ENCODE measurements at regions not wholly inside any gene's neighbourhood (a gene's known extent, or its start where the extent isn't known, plus 50 kb on each side); places are given as distances from the start of the nearest gene placed in this dataset.

- TF ChIP-seq POLR2A (IDR thresholded peaks at IDR 0.05) (no peak), CTCF (IDR thresholded peaks at IDR 0.05) (no peak)
- Histone ChIP-seq H3K27ac (no peak overlapping the region), H3K36me3 (replicated peaks in 1 of 2) (no peaks in the 10 kb centered on the region), H3K4me1 (replicated peaks in 1 of 2) (no peaks in the 10 kb centered on the region), H3K27me3 (no peaks in the 10 kb centered on the region), H3K9me3 (replicated peaks in 1 of 3) (peaks cover 0 to 6% (median 0%) of the 10 kb centered on the region in 3 donors), H3K4me3 (no peak overlapping the region)
- intact Hi-C loops (cut with DNase I): no loop called here
- DNase-seq: no peak
- WGBS, 4 donors: 74 to 84% (median 77%) methylated on average over 3 of the region's 3 CpGs
These were observed 144.0 kb upstream of the PPP1R3A start for GRCh38 chr7:114062810-114063209.

- no peaks in the 10 kb centered on the region for H3K9me3 ChIP-seq (replicated peaks in 1 of 3)
- WGBS, 4 donors: 18 to 46% (median 33%) methylated on average over 2 of the region's 2 CpGs
- H3K36me3 ChIP-seq (replicated peaks in 1 of 2): no peaks in the 10 kb centered on the region
- intact Hi-C loops (cut with DNase I): no loop called here
- TF ChIP-seq CTCF (IDR thresholded peaks at IDR 0.05) (no peak), POLR2A (IDR thresholded peaks at IDR 0.05) (no peak)
- no peaks in the 10 kb centered on the region for H3K4me1 ChIP-seq (replicated peaks in 1 of 2)
- DNase-seq: no peak
- no peak overlapping the region for H3K27ac ChIP-seq
- no peak overlapping the region for H3K4me3 ChIP-seq
- H3K27me3 ChIP-seq: no peaks in the 10 kb centered on the region
These were observed 133.1 kb upstream of the PPP1R3A start for GRCh38 chr7:114051871-114052331.

GRCh38 chr7:114050571-114050970, 131.8 kb upstream of the PPP1R3A start:
- WGBS, 4 donors: 76 to 78% (median 77%) methylated on average over 3 of the region's 3 CpGs
- no peak for TF ChIP-seq POLR2A (IDR thresholded peaks at IDR 0.05)
- TF ChIP-seq CTCF (IDR thresholded peaks at IDR 0.05): no peak
- Histone ChIP-seq H3K4me3 (no peak overlapping the region), H3K4me1 (replicated peaks in 1 of 2) (no peaks in the 10 kb centered on the region), H3K27ac (no peak overlapping the region), H3K27me3 (no peaks in the 10 kb centered on the region), H3K9me3 (replicated peaks in 1 of 3) (no peaks in the 10 kb centered on the region), H3K36me3 (replicated peaks in 1 of 2) (no peaks in the 10 kb centered on the region)
- intact Hi-C loops (cut with DNase I): no loop called here
- DNase-seq: no peak

GRCh38 chr7:114048386-114049235, 129.8 kb upstream of the PPP1R3A start:
- H3K27me3 ChIP-seq: no peaks in the 10 kb centered on the region
- no peak overlapping the region for H3K4me3 ChIP-seq

More at GRCh38 chr7:114048386-114049235, 129.8 kb upstream of the PPP1R3A start:
- H3K4me1 ChIP-seq (replicated peaks in 1 of 2): no peaks in the 10 kb centered on the region
- intact Hi-C loops (cut with DNase I): no loop called here
- no peak for DNase-seq
- TF ChIP-seq POLR2A (IDR thresholded peaks at IDR 0.05) (no peak), CTCF (IDR thresholded peaks at IDR 0.05) (no peak)
- H3K27ac ChIP-seq: no peak overlapping the region
- no peaks in the 10 kb centered on the region for H3K9me3 ChIP-seq (replicated peaks in 1 of 3)
- WGBS, 4 donors: 74 to 83% (median 79%) methylated on average over 12 of the region's 12 CpGs
- no peaks in the 10 kb centered on the region for H3K36me3 ChIP-seq (replicated peaks in 1 of 2)

All from adrenal gland (tissue), 9 donors.